Common myeloid progenitor, CD34-positive (primary cell): ENCODE measurements at regions not wholly inside any gene's neighbourhood (a gene's known extent, or its start where the extent isn't known, plus 50 kb on each side); places are given as distances from the start of the nearest gene placed in this dataset.
"Not testable (repeated sequence)": the region's sequence is repeated elsewhere in the genome, so short reads cannot be mapped to it uniquely, and the experiment has no call there.

Experiments
- CTCF ChIA-PET: fragments of 350-600 bp; sonication (Branson Sonifier 250); formaldehyde crosslinking; loops from one replicate; lab custom pipeline; 2021; ENCODE audit warnings: antibody characterized with exemption; lab: Charles Lee
- POLR2A ChIA-PET: fragments of 350-600 bp; sonication (Branson Sonifier 250); formaldehyde crosslinking; loops from one replicate; lab custom pipeline; 2021; ENCODE audit warnings: antibody characterized with exemption; lab: Charles Lee
- DNase-seq, 3 donors: peaks; one replicate each; pipeline versions ENCODE4 v3.0.0 to v3.0.0-alpha.2; 2013
- H3K27ac ChIP-seq, 2 experiments: 1 replicate in 1 of 2; 2 replicates in 1 of 2; pipeline ENCODE4 v1.7.0; 2013; ENCODE audit warnings: inconsistent platforms in 2 of 2, low read length in 2 of 2, mild to moderate bottlenecking in 2 of 2, low read depth in 1 of 2, moderate library complexity in 1 of 2; ENCODE audit not compliant: severe bottlenecking in 2 of 2, insufficient read depth in 1 of 2, poor library complexity in 1 of 2
- H3K27me3 ChIP-seq, 5 experiments: replicated peaks in 2 of 5; 1 replicate in 3 of 5; 2 replicates in 2 of 5; pipeline versions ENCODE4 v1.6.1 to v1.7.0; 2013; ENCODE audit warnings: low read length in 4 of 5, mild to moderate bottlenecking in 2 of 5, moderate library complexity in 2 of 5, inconsistent platforms in 1 of 5; ENCODE audit not compliant: insufficient read depth in 5 of 5, control insufficient read depth in 4 of 5
- H3K36me3 ChIP-seq, 4 experiments: 1 replicate in 2 of 4; 2 replicates in 2 of 4; pipeline versions ENCODE4 v1.6.1 to v1.7.0; 2013; ENCODE audit warnings: low read length in 3 of 4, control low read depth in 1 of 4, mild to moderate bottlenecking in 1 of 4; ENCODE audit not compliant: control insufficient read depth in 4 of 4, insufficient read depth in 4 of 4
- H3K4me1 ChIP-seq, 4 experiments: 1 replicate in 3 of 4; 2 replicates in 1 of 4; pipeline versions ENCODE4 v1.6.1 to v1.7.1; 2013; ENCODE audit warnings: low read length in 3 of 4, mild to moderate bottlenecking in 3 of 4, control low read depth in 1 of 4, inconsistent platforms in 1 of 4, moderate library complexity in 1 of 4; ENCODE audit not compliant: control insufficient read depth in 4 of 4, insufficient read depth in 4 of 4; ENCODE audit errors: control extremely low read depth in 1 of 4
- H3K4me3 ChIP-seq, 7 experiments: 1 replicate in 4 of 7; 2 replicates in 3 of 7; pipeline versions ENCODE4 v1.5.1 to v1.7.0; 2013; ENCODE audit warnings: mild to moderate bottlenecking in 7 of 7, low read length in 6 of 7, moderate library complexity in 6 of 7, inconsistent platforms in 2 of 7, low read depth in 2 of 7, control low read depth in 1 of 7; ENCODE audit not compliant: insufficient read depth in 4 of 7, control insufficient read depth in 1 of 7; ENCODE audit errors: extremely low read depth in 1 of 7
- H3K9me3 ChIP-seq, 5 experiments: 1 replicate in 4 of 5; 2 replicates in 1 of 5; pipeline versions ENCODE4 v1.6.1 to v1.7.1; 2013; ENCODE audit warnings: low read length in 4 of 5, mild to moderate bottlenecking in 2 of 5, inconsistent platforms in 1 of 5, low read depth in 1 of 5, moderate library complexity in 1 of 5; ENCODE audit not compliant: control insufficient read depth in 4 of 5, insufficient read depth in 2 of 5; ENCODE audit errors: control extremely low read depth in 1 of 5
- WGBS: methylation state at CpG from one replicate; pipeline ENCODE4 v1.1.5; 2013; ENCODE audit not compliant: insufficient coverage; 5-methylcytosine and 5-hydroxymethylcytosine counted together

- DNase-seq, result peak; percentile 14 to 26 (median 23)
- H3K4me3 ChIP-seq, result no peak overlapping the region
- H3K36me3 ChIP-seq, result peaks cover 9 to 25% (median 15%) of the 10 kb centered on the region in 4 experiments
- H3K4me1 ChIP-seq, result no peaks in the 10 kb centered on the region
- CTCF ChIA-PET, result no interaction called here
- WGBS, result no CpG with 5 or more reads among the region's 3 CpGs
- H3K9me3 ChIP-seq, result no peaks in the 10 kb centered on the region
- POLR2A ChIA-PET, result no interaction called here
- H3K27me3 ChIP-seq, result no peaks in the 10 kb centered on the region
- no peak overlapping the region for H3K27ac ChIP-seq
Observed at GRCh38 chr12:100058482-100059029, 73.8 kb upstream of the ANKS1B start.

- H3K27me3 ChIP-seq, H3K4me3 ChIP-seq, H3K4me1 ChIP-seq, H3K27ac ChIP-seq, H3K9me3 ChIP-seq, POLR2A ChIA-PET, DNase-seq: not testable (repeated sequence)
- H3K36me3 ChIP-seq, result peaks cover 0 to 29% (median 9%) of the 10 kb centered on the region in 4 experiments
- CTCF ChIA-PET, result interaction anchor here (1.5 kb wide), 1 partner anchor 11 kb away, joined by 3 read pairs; no protein-coding TSS in a partner anchor
- WGBS, result 100% methylated on average over 2 of the region's 3 CpGs
Observed at GRCh38 chr12:100046202-100046601, 61.5 kb upstream of the ANKS1B start.

GRCh38 chr12:100044266-100044665, 59.5 kb upstream of the ANKS1B start:
- Histone ChIP-seq H3K27me3 (no peaks in the 10 kb centered on the region), H3K9me3 (no peaks in the 10 kb centered on the region), H3K4me1 (no peaks in the 10 kb centered on the region), H3K27ac (no peak overlapping the region), H3K36me3 (peaks cover 2 to 30% (median 6%) of the 10 kb centered on the region in 4 experiments), H3K4me3 (no peak overlapping the region)
- no CpG with 5 or more reads among the region's 3 CpGs for WGBS
- ChIA-PET CTCF (no interaction called here), POLR2A (no interaction called here)
- peak in 1 of 3 donors; percentile 16 for DNase-seq

GRCh38 chr12:100043631-100044030, 58.9 kb upstream of the ANKS1B start:
- DNase-seq, result no peak
- H3K9me3 ChIP-seq, result no peaks in the 10 kb centered on the region
- H3K4me1 ChIP-seq, result no peaks in the 10 kb centered on the region
- H3K27ac ChIP-seq, result no peak overlapping the region
- no peaks in the 10 kb centered on the region for H3K27me3 ChIP-seq
- peaks cover 3 to 31% (median 8%) of the 10 kb centered on the region in 4 experiments for H3K36me3 ChIP-seq
- no peak overlapping the region for H3K4me3 ChIP-seq
- CTCF ChIA-PET, result no interaction called here
- POLR2A ChIA-PET, result no interaction called here
